HG02759 (cell line): ENCODE measurements at regions not wholly inside any gene's neighbourhood (a gene's known extent, or its start where the extent isn't known, plus 50 kb on each side); places are given as distances from the start of the nearest gene placed in this dataset.
A peak's percentile ranks its signal among the peaks of the same experiment; 100 is the strongest.
"Not testable (repeated sequence)": the region's sequence is repeated elsewhere in the genome, so short reads cannot be mapped to it uniquely, and the experiment has no call there.

Experiments used
- ATAC-seq: cut with Tn5 transposase; IDR thresholded peaks from one replicate; pipeline ENCODE4 v1.9.1; 2021; ENCODE audit warnings: mild to moderate bottlenecking, moderate library complexity; ENCODE audit not compliant: unreplicated experiment

- no peak for ATAC-seq
Observed at GRCh38 chr15:62362144-62362543, 197.1 kb upstream of the C2CD4B start.

- no peak for ATAC-seq
Observed at GRCh38 chr15:62362608-62363007, 197.5 kb upstream of the C2CD4B start.

- ATAC-seq = no peak
Observed at GRCh38 chr15:62363913-62364312, 198.8 kb upstream of the C2CD4B start.

- ATAC-seq = no peak
Observed at GRCh38 chr15:62365795-62366442, 200.8 kb upstream of the C2CD4B start.

- no peak for ATAC-seq
Observed at GRCh38 chr15:62369454-62369853, 204.4 kb upstream of the C2CD4B start.

GRCh38 chr15:62371683-62372082 is 206.6 kb upstream of the C2CD4B start:
- ATAC-seq = not testable (repeated sequence)

GRCh38 chr15:62377736-62378480 is 212.8 kb upstream of the C2CD4B start:
- no peak for ATAC-seq

GRCh38 chr15:62378772-62379498 is 213.8 kb upstream of the C2CD4B start:
- ATAC-seq = no peak

GRCh38 chr15:62380011-62380410 is 214.9 kb upstream of the C2CD4B start:
- ATAC-seq = no peak

- no peak for ATAC-seq
Observed at GRCh38 chr15:62382046-62382445, 217.0 kb upstream of the C2CD4B start.

GRCh38 chr15:62389885-62390790 is 225.1 kb upstream of the C2CD4B start, which contains the start of gene TLN2:
Gene TLN2, plus strand, starts transcription at chr15:62390550.
- ATAC-seq = peak; percentile 94

GRCh38 chr15:62390791-62391640 is 225.9 kb upstream of the C2CD4B start:
- ATAC-seq = peak; percentile 31

GRCh38 chr15:62391641-62392262 is 226.7 kb upstream of the C2CD4B start:
- ATAC-seq = no peak

- ATAC-seq = no peak
Observed at GRCh38 chr15:62392376-62392775, 227.3 kb upstream of the C2CD4B start.

GRCh38 chr15:62393196-62393595 is 228.1 kb upstream of the C2CD4B start:
- ATAC-seq = no peak

GRCh38 chr15:62394079-62394478 is 229.0 kb upstream of the C2CD4B start:
- ATAC-seq = no peak

GRCh38 chr15:62400778-62401177 is 235.7 kb upstream of the C2CD4B start:
- no peak for ATAC-seq

GRCh38 chr15:62402687-62403086 is 237.6 kb upstream of the C2CD4B start:
- ATAC-seq = no peak

GRCh38 chr15:62403164-62403809 is 238.2 kb upstream of the C2CD4B start:
- ATAC-seq = no peak
